GM10266 (cell line): ENCODE measurements at regions not wholly inside any gene's neighbourhood (a gene's known extent, or its start where the extent isn't known, plus 50 kb on each side); places are given as distances from the start of the nearest gene placed in this dataset.

Source experiments
- DNase-seq: peaks from one replicate; pipeline ENCODE4 v3.0.0; 2012; ENCODE audit errors: extremely low spot score
- TF ChIP-seq, protein P1 (sequence below): IDR thresholded peaks from 2 replicates; pipeline ENCODE4 v1.5.1; 2012; ENCODE audit warnings: mild to moderate bottlenecking, low read depth; ENCODE audit not compliant: control insufficient read depth, insufficient read depth; ENCODE audit errors: missing control alignments

DNA sequence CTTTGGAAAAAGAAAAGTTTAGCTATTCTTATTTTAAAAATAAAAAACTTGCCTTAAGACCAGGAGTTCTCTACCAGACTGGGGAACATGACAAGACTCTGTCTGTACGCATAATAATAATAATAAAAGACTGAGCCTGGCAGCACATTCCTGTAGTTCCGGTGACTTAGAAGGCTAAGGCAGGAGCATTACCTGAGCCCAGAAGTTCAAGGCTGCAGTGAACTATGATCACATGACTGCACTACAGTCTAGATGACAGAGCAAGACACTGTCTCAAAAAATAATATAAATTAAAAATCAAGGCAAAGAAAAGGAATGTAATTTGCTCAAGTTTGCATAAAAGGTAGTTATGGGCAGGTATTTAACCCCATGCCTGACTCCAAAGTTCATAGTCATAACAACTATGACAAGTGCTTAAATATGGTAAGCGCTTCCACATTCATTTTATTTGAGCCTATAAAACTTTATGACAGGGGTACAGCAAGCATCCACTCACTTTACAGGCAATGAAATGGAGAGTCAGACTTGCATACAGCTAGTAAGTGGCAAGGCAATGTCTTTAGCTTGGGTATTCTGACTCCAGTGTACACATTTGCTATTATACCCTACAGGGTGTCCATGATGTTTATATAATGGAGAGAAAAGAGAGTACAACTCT, 1567.8 kb upstream of the PIK3C3 start:
- TF ChIP-seq, protein P1, sequence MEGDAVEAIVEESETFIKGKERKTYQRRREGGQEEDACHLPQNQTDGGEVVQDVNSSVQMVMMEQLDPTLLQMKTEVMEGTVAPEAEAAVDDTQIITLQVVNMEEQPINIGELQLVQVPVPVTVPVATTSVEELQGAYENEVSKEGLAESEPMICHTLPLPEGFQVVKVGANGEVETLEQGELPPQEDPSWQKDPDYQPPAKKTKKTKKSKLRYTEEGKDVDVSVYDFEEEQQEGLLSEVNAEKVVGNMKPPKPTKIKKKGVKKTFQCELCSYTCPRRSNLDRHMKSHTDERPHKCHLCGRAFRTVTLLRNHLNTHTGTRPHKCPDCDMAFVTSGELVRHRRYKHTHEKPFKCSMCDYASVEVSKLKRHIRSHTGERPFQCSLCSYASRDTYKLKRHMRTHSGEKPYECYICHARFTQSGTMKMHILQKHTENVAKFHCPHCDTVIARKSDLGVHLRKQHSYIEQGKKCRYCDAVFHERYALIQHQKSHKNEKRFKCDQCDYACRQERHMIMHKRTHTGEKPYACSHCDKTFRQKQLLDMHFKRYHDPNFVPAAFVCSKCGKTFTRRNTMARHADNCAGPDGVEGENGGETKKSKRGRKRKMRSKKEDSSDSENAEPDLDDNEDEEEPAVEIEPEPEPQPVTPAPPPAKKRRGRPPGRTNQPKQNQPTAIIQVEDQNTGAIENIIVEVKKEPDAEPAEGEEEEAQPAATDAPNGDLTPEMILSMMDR: no peak
- DNase-seq: no peak

DNA sequence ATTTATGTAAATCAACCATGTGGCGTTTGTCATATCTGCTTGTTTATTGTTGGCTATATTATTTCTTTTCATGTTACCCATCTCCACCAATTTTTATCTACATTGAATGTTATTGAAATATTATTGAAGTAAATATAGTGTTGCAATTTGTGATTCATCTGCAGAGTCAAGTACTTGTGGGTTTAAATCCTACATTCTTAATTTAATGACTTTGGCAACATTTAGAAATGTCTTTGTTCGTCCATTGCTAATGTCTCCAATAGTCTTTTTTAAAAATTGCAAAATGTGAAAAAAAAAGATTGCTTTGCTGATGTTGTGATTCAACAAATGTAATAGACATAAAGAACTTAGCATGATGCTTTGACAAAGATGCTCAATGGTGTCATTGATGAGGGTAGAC, 1572.8 kb upstream of the PIK3C3 start:
- DNase-seq: no peak
- TF ChIP-seq, protein P1: no peak

DNA sequence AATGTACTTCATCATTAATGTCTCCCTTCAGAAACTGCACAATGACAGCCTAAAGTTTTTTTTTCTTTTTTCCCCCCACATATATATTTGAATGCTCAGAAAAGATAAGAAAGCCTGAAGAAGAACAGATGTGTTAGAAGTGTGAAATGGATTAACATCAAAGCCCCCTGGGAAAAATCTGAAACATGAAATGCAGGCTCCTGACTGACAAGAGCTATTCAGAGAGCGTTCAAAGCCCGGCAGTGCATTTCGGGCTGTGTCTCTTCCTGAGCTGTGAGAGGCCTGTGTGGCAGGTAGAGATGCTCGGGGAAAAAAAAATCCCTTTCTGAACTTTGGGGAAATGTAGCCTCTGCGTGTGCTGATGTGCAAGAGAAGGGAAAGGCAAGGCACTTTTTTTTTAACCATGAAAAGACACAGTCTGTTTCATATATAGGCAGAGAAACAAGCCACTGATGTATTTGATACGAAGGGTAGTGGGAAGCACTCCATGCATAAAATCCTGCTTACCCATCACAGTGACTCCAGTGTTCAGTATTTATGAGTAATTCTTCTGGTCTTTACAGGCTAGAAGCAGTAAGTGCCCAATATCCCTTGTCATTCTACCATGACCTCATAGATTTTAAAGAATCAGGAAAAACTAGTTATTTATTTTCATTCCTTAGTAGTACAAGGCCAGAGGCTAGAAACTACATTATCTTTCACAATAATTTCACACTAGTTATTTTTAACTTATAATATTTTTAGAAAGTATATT, 1574.2 kb upstream of the PIK3C3 start:
- TF ChIP-seq, protein P1: no peak
- DNase-seq: no peak

DNA sequence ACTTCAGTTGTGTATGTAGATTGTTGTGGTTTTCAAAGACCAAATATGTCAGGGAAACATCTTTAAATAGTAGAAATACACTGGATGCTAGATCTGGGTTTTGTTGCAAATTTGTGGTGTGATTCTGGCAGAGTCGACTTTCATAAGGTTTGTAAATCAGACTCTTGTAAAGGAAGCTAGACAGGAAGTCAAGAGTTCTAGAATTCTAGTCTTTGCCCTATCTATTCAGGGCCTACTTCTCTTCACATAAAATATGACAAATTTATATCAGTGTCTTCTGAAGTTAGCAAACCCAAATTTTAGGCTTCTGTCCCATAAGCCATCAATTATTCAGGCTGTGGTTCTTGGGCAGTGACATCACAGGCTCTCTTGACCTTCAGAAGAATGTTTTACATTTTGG, 1579.2 kb upstream of the PIK3C3 start:
- no peak for DNase-seq
- TF ChIP-seq, protein P1: no peak

DNA sequence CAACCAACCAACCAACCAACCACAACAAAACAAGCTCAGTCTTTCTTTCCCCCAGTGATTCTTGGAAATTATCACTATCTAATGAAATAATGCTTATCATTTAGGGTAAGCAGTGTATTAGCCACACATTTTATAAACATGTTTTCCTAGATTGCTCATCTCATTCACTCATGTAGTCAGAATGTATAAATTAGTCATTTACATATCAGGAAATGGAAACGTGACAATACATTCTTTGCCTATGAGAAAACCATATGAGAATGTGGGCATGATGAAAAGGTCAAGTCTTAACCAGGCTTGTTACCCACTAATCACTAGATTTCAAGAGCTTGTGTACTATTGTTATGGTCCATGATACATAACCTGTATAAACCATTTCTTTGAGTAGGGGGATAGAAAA, 1583.4 kb upstream of the PIK3C3 start:
- TF ChIP-seq, protein P1: no peak
- DNase-seq: no peak

DNA sequence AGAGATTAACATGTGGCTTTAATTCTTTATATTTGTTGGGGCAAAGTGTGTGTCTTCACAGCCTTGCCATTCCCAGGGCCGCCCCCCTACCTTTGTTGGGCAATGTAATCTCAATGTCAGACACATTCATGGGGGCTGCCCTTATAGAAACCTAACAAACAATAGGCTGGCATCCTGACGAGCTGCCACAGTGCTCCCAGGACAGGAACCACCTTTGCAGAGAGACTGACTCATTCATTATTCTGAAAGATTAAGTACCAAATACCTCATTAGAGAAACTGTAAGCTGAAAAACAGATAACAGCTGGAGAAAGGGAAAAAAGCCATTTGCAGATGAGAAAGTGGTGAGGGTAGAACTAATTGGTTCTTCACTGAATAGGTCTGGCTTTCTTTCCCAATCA, 1587.5 kb upstream of the PIK3C3 start:
- no peak for DNase-seq
- TF ChIP-seq, protein P1: no peak

DNA sequence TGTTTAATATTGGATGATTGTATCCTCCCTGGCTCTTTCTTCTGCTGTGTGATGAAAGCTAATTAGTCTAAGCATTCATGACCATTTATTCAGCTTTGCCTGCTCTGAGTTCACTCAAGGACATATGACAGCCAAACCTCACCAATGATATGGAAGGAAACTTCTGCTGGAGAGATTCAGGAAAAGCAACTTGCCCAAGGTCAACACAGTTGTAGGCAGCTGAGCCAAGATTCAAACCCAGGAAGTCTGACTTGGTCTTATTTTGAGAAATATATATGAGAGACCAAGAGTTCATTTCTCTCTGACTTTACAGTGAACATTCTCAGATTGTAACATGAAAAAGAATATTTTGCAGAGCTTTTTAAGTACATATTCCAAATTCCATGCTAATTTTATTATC, 1588.5 kb upstream of the PIK3C3 start:
- no peak for DNase-seq
- TF ChIP-seq, protein P1: no peak
